ENCODE measurements at regions not wholly inside any gene's neighbourhood (a gene's known extent, or its start where the extent isn't known, plus 50 kb on each side); places are given as distances from the start of the nearest gene placed in this dataset.
"Not testable (repeated sequence)": the region's sequence is repeated elsewhere in the genome, so short reads cannot be mapped to it uniquely, and the experiment has no call there.

- Histone ChIP-seq H3K36me3 (replicated peaks in 1 of 2; ENCODE audit: insufficient read depth in 1 of 2, low read depth in 2 of 2) (no peaks in the 10 kb centered on the region), H3K4me3 (no peak overlapping the region), H3K4me1 (no peaks in the 10 kb centered on the region), H3K9me3 (no peaks in the 10 kb centered on the region), H3K27me3 (no peaks in the 10 kb centered on the region), H3K27ac (no peak overlapping the region)
- no peak for TF ChIP-seq POLR2A (IDR thresholded peaks at IDR 0.05)
- no peak for TF ChIP-seq CTCF (IDR thresholded peaks at IDR 0.05)
- DNase-seq = no peak
- intact Hi-C loops (cut with DNase I) = no loop called here
- WGBS, 2 donors = 26 to 35% methylated on average over 5 of the region's 5 CpGs
- no peak for ATAC-seq
These were observed 748.2 kb upstream of the SLITRK5 start for GRCh38 chr13:86922936-86923335.

GRCh38 chr13:86926916-86927315 lies 744.3 kb upstream of the SLITRK5 start:
- intact Hi-C loops (cut with DNase I); H3K27ac ChIP-seq; H3K36me3 ChIP-seq (replicated peaks in 1 of 2; ENCODE audit: insufficient read depth in 1 of 2, low read depth in 2 of 2); H3K9me3 ChIP-seq; H3K4me3 ChIP-seq; H3K4me1 ChIP-seq; ATAC-seq; H3K27me3 ChIP-seq; DNase-seq: not testable (repeated sequence)
- WGBS, 2 donors = 82 to 95% methylated on average over 3 of the region's 3 CpGs

- no peak overlapping the region for H3K4me3 ChIP-seq
- no peak for TF ChIP-seq CTCF (IDR thresholded peaks at IDR 0.05)
- TF ChIP-seq POLR2A (IDR thresholded peaks at IDR 0.05) = no peak
- H3K4me1 ChIP-seq = no peaks in the 10 kb centered on the region
- no peaks in the 10 kb centered on the region for H3K9me3 ChIP-seq
- intact Hi-C loops (cut with DNase I) = no loop called here
- H3K27me3 ChIP-seq = no peaks in the 10 kb centered on the region
- H3K27ac ChIP-seq = no peak overlapping the region
- ATAC-seq = no peak
- whole genome bisulfite sequencing, 2 donors = 16 to 22% methylated on average over 3 of the region's 3 CpGs
- no peaks in the 10 kb centered on the region for H3K36me3 ChIP-seq (replicated peaks in 1 of 2; ENCODE audit: insufficient read depth in 1 of 2, low read depth in 2 of 2)
- no peak for DNase-seq
These were observed 738.3 kb upstream of the SLITRK5 start for GRCh38 chr13:86932776-86933334.

GRCh38 chr13:86933676-86934075 lies 737.5 kb upstream of the SLITRK5 start:
- no peak for DNase-seq
- WGBS, 2 donors = 73 to 75% methylated on average over 3 of the region's 3 CpGs
- Histone ChIP-seq H3K27me3 (no peaks in the 10 kb centered on the region), H3K36me3 (replicated peaks in 1 of 2; ENCODE audit: insufficient read depth in 1 of 2, low read depth in 2 of 2) (no peaks in the 10 kb centered on the region), H3K4me1 (no peaks in the 10 kb centered on the region), H3K27ac (no peak overlapping the region), H3K9me3 (no peaks in the 10 kb centered on the region), H3K4me3 (no peak overlapping the region)
- intact Hi-C loops (cut with DNase I) = no loop called here
- TF ChIP-seq CTCF (IDR thresholded peaks at IDR 0.05) (no peak), POLR2A (IDR thresholded peaks at IDR 0.05) (no peak)
- no peak for ATAC-seq

GRCh38 chr13:86937316-86937715 lies 733.9 kb upstream of the SLITRK5 start:
- Histone ChIP-seq H3K36me3 (replicated peaks in 1 of 2; ENCODE audit: insufficient read depth in 1 of 2, low read depth in 2 of 2) (no peaks in the 10 kb centered on the region), H3K27ac (no peak overlapping the region), H3K4me1 (no peaks in the 10 kb centered on the region), H3K4me3 (no peak overlapping the region), H3K27me3 (no peaks in the 10 kb centered on the region), H3K9me3 (no peaks in the 10 kb centered on the region)
- DNase-seq = no peak
- WGBS, 2 donors = 84 to 94% methylated on average over 2 of the region's 2 CpGs
- intact Hi-C loops (cut with DNase I) = no loop called here
- ATAC-seq = no peak
- no peak for TF ChIP-seq POLR2A (IDR thresholded peaks at IDR 0.05)
- TF ChIP-seq CTCF (IDR thresholded peaks at IDR 0.05) = no peak

Data from body of pancreas (tissue), 4 donors.